WTC11 (cell line): ENCODE measurements at regions not wholly inside any gene's neighbourhood (a gene's known extent, or its start where the extent isn't known, plus 50 kb on each side); places are given as distances from the start of the nearest gene placed in this dataset.

ENCODE experiments used
- CREM ChIP-seq: sonication (generic); formaldehyde crosslinking; IDR thresholded peaks from 2 replicates; pipeline ENCODE4 v1.8.1; 2022; ENCODE audit warnings: mild to moderate bottlenecking, missing genetic modification reagents, moderate library complexity
- GABPB1 ChIP-seq: sonication (generic); formaldehyde crosslinking; IDR thresholded peaks from 2 replicates; pipeline ENCODE4 v1.8.1; 2023; ENCODE audit warnings: mild to moderate bottlenecking, missing genetic modification reagents
- TF ChIP-seq, protein P1 (sequence below): fragments of 200-600 bp; IDR thresholded peaks from 2 replicates; pipeline ENCODE4 v1.8.0; 2022; ENCODE audit warnings: antibody characterized with exemption
- TF ChIP-seq, protein P2 (sequence below): fragments of 250-450 bp; sonication (Bioruptor Pico); IDR thresholded peaks from 2 replicates; pipeline ENCODE4 v1.9.0; 2021; ENCODE audit warnings: mild to moderate bottlenecking

DNA sequence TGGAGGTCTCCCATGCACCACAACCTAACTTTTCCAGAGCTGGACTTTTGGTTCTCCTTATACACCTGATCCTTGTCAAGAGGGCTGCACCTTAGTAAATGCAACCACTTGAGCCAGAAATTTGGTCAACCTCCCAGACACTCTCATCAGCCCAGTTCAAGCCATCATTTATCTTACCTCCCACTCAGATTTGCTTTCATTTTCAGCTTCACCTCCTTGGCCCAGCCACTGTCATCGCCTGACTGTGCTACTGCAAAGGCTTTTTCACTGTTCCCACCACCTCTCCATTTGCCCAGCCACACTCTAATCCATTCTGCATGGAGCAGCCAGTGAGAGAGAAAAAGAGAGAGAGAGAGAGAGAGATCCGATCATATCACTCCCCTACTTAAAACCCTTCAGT lies 112.4 kb upstream of the DDX18 start:
- TF ChIP-seq, protein P1, sequence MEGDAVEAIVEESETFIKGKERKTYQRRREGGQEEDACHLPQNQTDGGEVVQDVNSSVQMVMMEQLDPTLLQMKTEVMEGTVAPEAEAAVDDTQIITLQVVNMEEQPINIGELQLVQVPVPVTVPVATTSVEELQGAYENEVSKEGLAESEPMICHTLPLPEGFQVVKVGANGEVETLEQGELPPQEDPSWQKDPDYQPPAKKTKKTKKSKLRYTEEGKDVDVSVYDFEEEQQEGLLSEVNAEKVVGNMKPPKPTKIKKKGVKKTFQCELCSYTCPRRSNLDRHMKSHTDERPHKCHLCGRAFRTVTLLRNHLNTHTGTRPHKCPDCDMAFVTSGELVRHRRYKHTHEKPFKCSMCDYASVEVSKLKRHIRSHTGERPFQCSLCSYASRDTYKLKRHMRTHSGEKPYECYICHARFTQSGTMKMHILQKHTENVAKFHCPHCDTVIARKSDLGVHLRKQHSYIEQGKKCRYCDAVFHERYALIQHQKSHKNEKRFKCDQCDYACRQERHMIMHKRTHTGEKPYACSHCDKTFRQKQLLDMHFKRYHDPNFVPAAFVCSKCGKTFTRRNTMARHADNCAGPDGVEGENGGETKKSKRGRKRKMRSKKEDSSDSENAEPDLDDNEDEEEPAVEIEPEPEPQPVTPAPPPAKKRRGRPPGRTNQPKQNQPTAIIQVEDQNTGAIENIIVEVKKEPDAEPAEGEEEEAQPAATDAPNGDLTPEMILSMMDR: no peak
- TF ChIP-seq GABPB1 (CRISPR knock-in tag) (no peak), CREM (no peak)
- TF ChIP-seq, protein P2, sequence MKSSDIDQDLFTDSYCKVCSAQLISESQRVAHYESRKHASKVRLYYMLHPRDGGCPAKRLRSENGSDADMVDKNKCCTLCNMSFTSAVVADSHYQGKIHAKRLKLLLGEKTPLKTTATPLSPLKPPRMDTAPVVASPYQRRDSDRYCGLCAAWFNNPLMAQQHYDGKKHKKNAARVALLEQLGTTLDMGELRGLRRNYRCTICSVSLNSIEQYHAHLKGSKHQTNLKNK: no peak
